ENCODE measurements at regions not wholly inside any gene's neighbourhood (a gene's known extent, or its start where the extent isn't known, plus 50 kb on each side); places are given as distances from the start of the nearest gene placed in this dataset.

DNA sequence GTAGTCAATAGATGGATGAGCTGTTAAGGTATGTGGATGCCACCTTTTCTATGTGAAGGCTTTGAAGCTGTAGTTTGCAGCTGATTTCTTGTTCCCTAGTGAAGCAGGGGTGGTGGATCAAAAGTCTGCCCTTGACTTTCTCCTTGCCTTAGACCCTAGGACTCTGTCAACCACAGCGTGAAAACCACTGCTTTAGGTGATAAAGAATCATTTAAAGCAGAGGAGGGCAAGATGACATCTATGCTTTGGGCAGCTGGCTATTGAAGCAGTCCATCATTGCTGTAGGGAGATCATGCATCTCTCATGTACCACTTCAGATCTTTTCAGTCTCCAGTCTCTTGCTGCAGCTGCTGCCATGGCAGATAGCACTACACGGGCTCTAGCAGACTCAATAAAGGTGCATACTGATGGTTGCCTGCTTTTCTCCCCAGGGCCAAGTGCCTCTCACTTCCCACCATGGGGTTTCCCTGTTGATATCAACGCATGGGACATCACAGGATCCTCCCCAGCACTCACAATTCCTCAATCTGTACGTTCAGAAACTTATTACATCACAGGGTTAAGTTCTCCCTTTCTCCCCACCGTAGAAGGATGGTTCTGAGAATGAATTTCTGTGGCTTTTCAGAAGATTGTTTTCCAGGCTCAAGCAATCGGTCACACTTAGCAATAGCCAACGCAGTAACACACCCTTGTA is 122.0 kb upstream of the STMND1 start:
- TF ChIP-seq POLR2A (IDR thresholded peaks at IDR 0.05): no peak
- TF ChIP-seq, protein P1, sequence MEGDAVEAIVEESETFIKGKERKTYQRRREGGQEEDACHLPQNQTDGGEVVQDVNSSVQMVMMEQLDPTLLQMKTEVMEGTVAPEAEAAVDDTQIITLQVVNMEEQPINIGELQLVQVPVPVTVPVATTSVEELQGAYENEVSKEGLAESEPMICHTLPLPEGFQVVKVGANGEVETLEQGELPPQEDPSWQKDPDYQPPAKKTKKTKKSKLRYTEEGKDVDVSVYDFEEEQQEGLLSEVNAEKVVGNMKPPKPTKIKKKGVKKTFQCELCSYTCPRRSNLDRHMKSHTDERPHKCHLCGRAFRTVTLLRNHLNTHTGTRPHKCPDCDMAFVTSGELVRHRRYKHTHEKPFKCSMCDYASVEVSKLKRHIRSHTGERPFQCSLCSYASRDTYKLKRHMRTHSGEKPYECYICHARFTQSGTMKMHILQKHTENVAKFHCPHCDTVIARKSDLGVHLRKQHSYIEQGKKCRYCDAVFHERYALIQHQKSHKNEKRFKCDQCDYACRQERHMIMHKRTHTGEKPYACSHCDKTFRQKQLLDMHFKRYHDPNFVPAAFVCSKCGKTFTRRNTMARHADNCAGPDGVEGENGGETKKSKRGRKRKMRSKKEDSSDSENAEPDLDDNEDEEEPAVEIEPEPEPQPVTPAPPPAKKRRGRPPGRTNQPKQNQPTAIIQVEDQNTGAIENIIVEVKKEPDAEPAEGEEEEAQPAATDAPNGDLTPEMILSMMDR (IDR thresholded peaks at IDR 0.05 in 8 of 11, conservative IDR thresholded peaks at IDR 0.05 in 3 of 11): no peak
